CD14-positive monocyte (primary cell): ENCODE measurements at regions not wholly inside any gene's neighbourhood (a gene's known extent, or its start where the extent isn't known, plus 50 kb on each side); places are given as distances from the start of the nearest gene placed in this dataset.

Source experiments
- DNase-seq, 3 donors: peaks; one replicate each; pipeline ENCODE4 v3.0.0-alpha.2; 2011 to 2022
- H2AFZ ChIP-seq: 2 replicates; pipeline ENCODE4 v1.6.0; 2012; ENCODE audit warnings: mild to moderate bottlenecking, low read depth, low read length, inconsistent platforms; ENCODE audit not compliant: insufficient read depth, poor library complexity, severe bottlenecking
- H3K27ac ChIP-seq, 2 donors: 1 replicate in 1 of 2; 2 replicates in 1 of 2; pipeline ENCODE4 v1.5.1; 2012 to 2013; ENCODE audit warnings: low read length in 2 of 2, control low read depth in 1 of 2, inconsistent platforms in 1 of 2, low read depth in 1 of 2, mild to moderate bottlenecking in 1 of 2
- H3K27me3 ChIP-seq, 2 donors: one replicate each; pipeline versions ENCODE4 v1.6.0 to v1.6.1; 2011 to 2013; ENCODE audit warnings: low read length in 2 of 2; ENCODE audit not compliant: control insufficient read depth in 2 of 2, insufficient read depth in 2 of 2
- H3K36me3 ChIP-seq, 2 donors: replicated peaks in 1 of 2; 1 replicate in 1 of 2; 2 replicates in 1 of 2; pipeline versions ENCODE4 v1.5.1 to v1.6.1; 2012 to 2013; ENCODE audit warnings: low read length in 2 of 2, control low read depth in 1 of 2, inconsistent platforms in 1 of 2, mild to moderate bottlenecking in 1 of 2; ENCODE audit not compliant: insufficient read depth in 2 of 2, control insufficient read depth in 1 of 2
- H3K4me1 ChIP-seq, 2 donors: 1 replicate in 1 of 2; 2 replicates in 1 of 2; pipeline versions ENCODE4 v1.5.1 to v1.6.1; 2012 to 2013; ENCODE audit warnings: low read length in 2 of 2, control low read depth in 1 of 2, inconsistent platforms in 1 of 2, mild to moderate bottlenecking in 1 of 2, moderate library complexity in 1 of 2; ENCODE audit not compliant: insufficient read depth in 2 of 2, control insufficient read depth in 1 of 2
- H3K4me2 ChIP-seq: replicated peaks from 2 replicates; pipeline ENCODE3; 2012; ENCODE audit warnings: low read length, moderate library complexity, mild to moderate bottlenecking; ENCODE audit not compliant: poor library complexity, severe bottlenecking; ENCODE audit errors: extremely low read depth
- H3K4me3 ChIP-seq, 3 experiments: fragments of 200-600 bp in 1 of 3; sonication (generic) in 1 of 3; replicated peaks in 1 of 3; 1 replicate in 2 of 3; 2 replicates in 1 of 3; pipeline ENCODE4 v1.5.1; 2011 to 2013; ENCODE audit warnings: low read length in 3 of 3, mild to moderate bottlenecking in 3 of 3, control low read depth in 2 of 3, low read depth in 2 of 3, inconsistent platforms in 1 of 3, moderate library complexity in 1 of 3
- H3K79me2 ChIP-seq: 2 replicates; pipeline ENCODE4 v1.6.0; 2012; ENCODE audit warnings: mild to moderate bottlenecking, control low read depth, inconsistent platforms, low read length, moderate library complexity; ENCODE audit not compliant: insufficient read depth
- H3K9ac ChIP-seq: 2 replicates; pipeline ENCODE4 v1.6.0; 2017; ENCODE audit warnings: low read length, mild to moderate bottlenecking; ENCODE audit not compliant: insufficient read depth, poor library complexity, severe bottlenecking
- H3K9me3 ChIP-seq, 2 donors: replicated peaks in 1 of 2; 1 replicate in 1 of 2; 2 replicates in 1 of 2; pipeline versions ENCODE4 v1.5.1 to v1.6.1; 2012 to 2013; ENCODE audit warnings: low read length in 2 of 2, control low read depth in 1 of 2; ENCODE audit not compliant: control insufficient read depth in 1 of 2, insufficient read depth in 1 of 2
- H4K20me1 ChIP-seq: 2 replicates; pipeline ENCODE4 v1.6.0; 2012; ENCODE audit warnings: mild to moderate bottlenecking, low read length, control low read depth, moderate library complexity; ENCODE audit not compliant: insufficient read depth
- H3K27ac Mint-ChIP-seq, 7 donors: one replicate each; pipeline ENCODE4 v1.8.0; 2020; ENCODE audit warnings: mild to moderate bottlenecking in 7 of 7, mixed read lengths in 7 of 7, moderate library complexity in 6 of 7, inconsistent platforms in 2 of 7
- H3K27me3 Mint-ChIP-seq, 3 donors: one replicate each; pipeline ENCODE4 v1.8.0; 2021 to 2022; ENCODE audit warnings: low read depth in 3 of 3, mild to moderate bottlenecking in 3 of 3, mixed read lengths in 3 of 3, moderate library complexity in 3 of 3, inconsistent platforms in 1 of 3
- H3K36me3 Mint-ChIP-seq, 2 donors: one replicate each; pipeline ENCODE4 v1.8.0; 2020; ENCODE audit warnings: mixed read lengths in 2 of 2, inconsistent platforms in 1 of 2, mild to moderate bottlenecking in 1 of 2
- H3K4me1 Mint-ChIP-seq: one replicate; pipeline ENCODE4 v1.8.0; 2020; ENCODE audit warnings: mild to moderate bottlenecking, mixed read lengths
- H3K4me3 Mint-ChIP-seq, 2 donors: one replicate each; pipeline ENCODE4 v1.8.0; 2020; ENCODE audit warnings: mild to moderate bottlenecking in 2 of 2, mixed read lengths in 2 of 2, moderate library complexity in 1 of 2
- H3K9me3 Mint-ChIP-seq, 7 donors: one replicate each; pipeline ENCODE4 v1.8.0; 2020 to 2022; ENCODE audit warnings: mixed read lengths in 7 of 7, mild to moderate bottlenecking in 6 of 7, moderate library complexity in 6 of 7, inconsistent platforms in 2 of 7
- CTCF ChIP-seq: fragments of 200-600 bp; IDR thresholded peaks from one replicate; pipeline ENCODE4 v1.8.0; 2022; ENCODE audit warnings: antibody characterized with exemption, mild to moderate bottlenecking
- WGBS: methylation state at CpG from one replicate; pipeline ENCODE4 v1.1.5; 2013; ENCODE audit warnings: missing lambda C conversion rate; ENCODE audit not compliant: insufficient coverage; 5-methylcytosine and 5-hydroxymethylcytosine counted together
- intact Hi-C, 2 donors: fragments of 100-400 bp; cut with micrococcal nuclease; formaldehyde crosslinking; loops; one replicate each; pipeline versions ENCODE4 v1.15.0 to v1.15.1; 2023

GRCh38 chr2:15708161-15708560 lies 116.5 kb downstream of the DDX1 start:
- no peak overlapping the region for H3K27ac Mint-ChIP-seq
- H3K4me1 ChIP-seq: no peaks in the 10 kb centered on the region
- no peaks in the 10 kb centered on the region for H3K36me3 ChIP-seq
- no peaks in the 10 kb centered on the region for H3K79me2 ChIP-seq
- H3K36me3 Mint-ChIP-seq: no peaks in the 10 kb centered on the region
- H3K4me1 Mint-ChIP-seq: no peaks in the 10 kb centered on the region
- no peak overlapping the region for H3K27ac ChIP-seq
- H2AFZ ChIP-seq: no peak overlapping the region
- H3K9ac ChIP-seq: no peak overlapping the region
- H3K9me3 Mint-ChIP-seq: peaks cover 0 to 13% (median 3%) of the 10 kb centered on the region in 7 donors
- no peaks in the 10 kb centered on the region for H4K20me1 ChIP-seq
- no peak overlapping the region for H3K4me2 ChIP-seq
- intact Hi-C loops: no loop called here
- H3K27me3 Mint-ChIP-seq: peaks cover 0 to 1% (median 0%) of the 10 kb centered on the region in 3 donors
- H3K4me3 ChIP-seq: no peak overlapping the region
- H3K27me3 ChIP-seq: no peaks in the 10 kb centered on the region
- H3K4me3 Mint-ChIP-seq: no peak overlapping the region
- 93% methylated on average over 2 of the region's 5 CpGs for WGBS
- TF ChIP-seq CTCF: no peak
- DNase-seq: no peak
- H3K9me3 ChIP-seq: no peaks in the 10 kb centered on the region

- WGBS: 42% methylated on average over 2 of the region's 11 CpGs
- H2AFZ ChIP-seq: no peak overlapping the region
Observed at GRCh38 chr2:15708865-15709820, 117.5 kb downstream of the DDX1 start.

More at GRCh38 chr2:15708865-15709820, 117.5 kb downstream of the DDX1 start:
- Histone ChIP-seq H3K9me3 (no peaks in the 10 kb centered on the region), H3K27me3 (no peaks in the 10 kb centered on the region), H3K4me3 (no peak overlapping the region), H3K4me1 (no peaks in the 10 kb centered on the region), H3K4me2 (no peak overlapping the region), H3K36me3 (no peaks in the 10 kb centered on the region), H3K9ac (no peak overlapping the region), H3K79me2 (no peaks in the 10 kb centered on the region), H3K27ac (no peak overlapping the region), H4K20me1 (no peaks in the 10 kb centered on the region)
- TF ChIP-seq CTCF: no peak
- peak overlapping the region in 1 of 7 donors; percentile 46 for H3K27ac Mint-ChIP-seq
- H3K4me3 Mint-ChIP-seq: no peak overlapping the region
- intact Hi-C loops: no loop called here
- no peak for DNase-seq
- H3K27me3 Mint-ChIP-seq: peaks cover 0 to 1% (median 0%) of the 10 kb centered on the region in 3 donors
- H3K36me3 Mint-ChIP-seq: no peaks in the 10 kb centered on the region
- H3K9me3 Mint-ChIP-seq: peaks cover 0 to 10% (median 2%) of the 10 kb centered on the region in 7 donors
- no peaks in the 10 kb centered on the region for H3K4me1 Mint-ChIP-seq
